ENCODE measurements at regions not wholly inside any gene's neighbourhood (a gene's known extent, or its start where the extent isn't known, plus 50 kb on each side); places are given as distances from the start of the nearest gene placed in this dataset.

DNA sequence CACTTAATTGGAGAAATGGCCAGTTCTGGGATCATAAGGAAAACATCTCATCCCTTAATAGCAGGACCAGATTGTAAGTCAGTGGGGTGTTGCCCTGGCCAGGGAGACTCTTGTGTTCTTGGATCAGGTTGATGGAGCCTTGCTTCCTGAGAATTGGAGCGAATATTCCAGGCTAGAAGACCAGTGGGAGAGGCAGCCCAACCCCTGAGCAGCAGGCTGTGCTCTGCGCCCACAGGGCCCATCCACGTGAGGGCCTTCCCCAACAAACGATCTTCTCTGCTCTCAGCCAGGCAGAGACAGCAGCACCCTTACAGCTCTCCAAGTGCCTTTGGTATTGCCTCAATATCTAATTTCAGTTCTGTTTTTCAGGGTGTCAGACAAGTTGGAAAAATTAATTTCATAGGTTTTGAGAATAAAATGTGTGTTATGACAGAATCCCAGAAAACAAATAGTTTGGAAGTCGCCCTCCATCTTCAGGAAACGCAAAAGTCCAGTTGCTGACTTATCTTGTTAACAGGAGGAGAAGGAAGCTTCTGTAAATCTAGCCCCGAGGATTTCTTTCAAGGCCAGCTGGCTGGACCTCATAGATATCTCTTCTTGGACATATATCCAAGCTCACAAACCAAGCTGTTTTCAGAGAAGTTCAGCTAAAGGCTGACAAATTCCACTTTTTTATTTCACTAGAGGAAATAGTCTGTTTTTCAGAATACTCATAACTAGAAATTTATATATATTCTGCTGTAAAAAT, 105.5 kb downstream of the COPS8 start:
- H3K9ac ChIP-seq (ENCODE audit: low read depth, low read length), result no peak overlapping the region
- no peak overlapping the region for H3K27ac ChIP-seq (ENCODE audit: low read length)
- H3K27me3 ChIP-seq (ENCODE audit: insufficient read depth, low read length), result no peaks in the 10 kb centered on the region
- H3K36me3 ChIP-seq (ENCODE audit: insufficient read depth, low read depth, low read length), result no peaks in the 10 kb centered on the region
- H3K4me1 ChIP-seq (ENCODE audit: insufficient read depth, low read length), result no peaks in the 10 kb centered on the region
- H3K9me3 ChIP-seq (ENCODE audit: insufficient read depth, low read depth, low read length), result no peaks in the 10 kb centered on the region
- no peak overlapping the region for H3K4me3 ChIP-seq (ENCODE audit: low read length)

DNA sequence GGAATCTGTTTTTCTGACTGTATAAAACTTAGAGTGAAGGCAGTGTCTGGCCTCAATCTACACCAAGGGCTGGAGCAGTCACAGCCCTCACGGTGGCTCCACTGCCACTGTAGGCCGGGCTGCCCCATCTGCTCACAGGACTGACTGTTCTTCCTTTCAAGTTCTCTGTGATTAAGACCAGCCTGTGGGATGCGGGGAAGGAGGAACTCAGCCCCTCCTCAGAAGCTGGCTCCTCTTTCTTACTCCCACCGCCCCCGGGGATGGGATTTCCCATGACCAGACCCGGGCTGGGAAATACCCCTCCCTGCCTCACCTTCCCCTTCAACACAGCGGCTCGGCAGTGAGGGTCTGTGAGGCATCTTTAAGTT, 106.0 kb downstream of the COPS8 start:
- no peak overlapping the region for H3K27ac ChIP-seq (ENCODE audit: low read length)

DNA sequence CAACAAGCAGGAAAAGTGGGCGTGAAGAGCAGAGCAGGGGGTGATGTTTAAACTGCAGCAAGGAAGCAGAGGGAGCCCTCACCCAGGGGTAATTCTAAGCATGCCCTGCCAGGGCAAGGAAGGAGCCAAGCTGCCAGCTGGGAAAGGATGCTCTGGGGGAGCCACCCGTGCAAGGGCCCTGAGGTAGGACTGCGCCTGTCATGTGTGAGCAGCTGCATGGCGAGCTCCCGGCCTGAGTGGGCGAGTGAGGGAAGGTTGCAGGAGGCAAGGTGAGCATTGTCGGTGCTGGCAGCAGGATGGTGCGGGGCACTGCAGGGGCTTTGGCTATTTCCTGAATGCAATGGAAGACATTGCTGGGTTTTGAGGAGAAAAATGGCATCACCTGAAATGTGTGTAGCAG, 107.2 kb downstream of the COPS8 start:
- no peaks in the 10 kb centered on the region for H3K9me3 ChIP-seq (ENCODE audit: insufficient read depth, low read depth, low read length)
- H3K4me3 ChIP-seq (ENCODE audit: low read length), result no peak overlapping the region
- H3K4me1 ChIP-seq (ENCODE audit: insufficient read depth, low read length), result peaks cover 12% of the 10 kb centered on the region
- H3K9ac ChIP-seq (ENCODE audit: low read depth, low read length), result no peak overlapping the region
- no peaks in the 10 kb centered on the region for H3K36me3 ChIP-seq (ENCODE audit: insufficient read depth, low read depth, low read length)
- no peak overlapping the region for H3K27ac ChIP-seq (ENCODE audit: low read length)
- no peaks in the 10 kb centered on the region for H3K27me3 ChIP-seq (ENCODE audit: insufficient read depth, low read length)

More for the DNA sequence above, 106.0 kb downstream of the COPS8 start:
- Histone ChIP-seq H3K9me3 (ENCODE audit: insufficient read depth, low read depth, low read length) (no peaks in the 10 kb centered on the region), H3K36me3 (ENCODE audit: insufficient read depth, low read depth, low read length) (no peaks in the 10 kb centered on the region), H3K27me3 (ENCODE audit: insufficient read depth, low read length) (no peaks in the 10 kb centered on the region), H3K4me1 (ENCODE audit: insufficient read depth, low read length) (peaks cover under 1% of the 10 kb centered on the region; the same call in 1 of the 2 replicates), H3K4me3 (ENCODE audit: low read length) (no peak overlapping the region), H3K9ac (ENCODE audit: low read depth, low read length) (no peak overlapping the region)

DNA sequence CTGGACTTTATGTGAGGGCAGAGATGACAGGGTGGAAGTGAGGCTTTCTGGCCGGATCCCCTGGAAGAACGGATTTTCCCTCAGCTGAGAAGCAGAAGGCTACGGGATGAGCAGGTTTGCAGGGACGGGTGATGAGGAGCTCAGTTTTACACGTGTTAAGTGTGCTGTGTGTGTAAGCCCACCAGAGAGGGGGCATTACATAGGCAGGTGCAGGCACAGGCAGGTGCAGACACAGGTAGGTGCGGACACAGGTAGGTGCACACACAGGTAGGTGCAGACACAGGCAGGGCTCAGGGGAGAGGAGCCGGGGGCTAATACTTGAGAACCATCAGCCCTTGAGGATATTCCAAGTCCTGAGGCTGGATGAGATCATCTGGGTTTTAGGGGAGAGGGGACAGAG, 107.7 kb downstream of the COPS8 start:
- peaks cover 18% of the 10 kb centered on the region for H3K4me1 ChIP-seq (ENCODE audit: insufficient read depth, low read length)
- H3K27ac ChIP-seq (ENCODE audit: low read length), result no peak overlapping the region
- H3K36me3 ChIP-seq (ENCODE audit: insufficient read depth, low read depth, low read length), result no peaks in the 10 kb centered on the region
- no peak overlapping the region for H3K9ac ChIP-seq (ENCODE audit: low read depth, low read length)
- H3K27me3 ChIP-seq (ENCODE audit: insufficient read depth, low read length), result no peaks in the 10 kb centered on the region
- no peaks in the 10 kb centered on the region for H3K9me3 ChIP-seq (ENCODE audit: insufficient read depth, low read depth, low read length)
- no peak overlapping the region for H3K4me3 ChIP-seq (ENCODE audit: low read length)

DNA sequence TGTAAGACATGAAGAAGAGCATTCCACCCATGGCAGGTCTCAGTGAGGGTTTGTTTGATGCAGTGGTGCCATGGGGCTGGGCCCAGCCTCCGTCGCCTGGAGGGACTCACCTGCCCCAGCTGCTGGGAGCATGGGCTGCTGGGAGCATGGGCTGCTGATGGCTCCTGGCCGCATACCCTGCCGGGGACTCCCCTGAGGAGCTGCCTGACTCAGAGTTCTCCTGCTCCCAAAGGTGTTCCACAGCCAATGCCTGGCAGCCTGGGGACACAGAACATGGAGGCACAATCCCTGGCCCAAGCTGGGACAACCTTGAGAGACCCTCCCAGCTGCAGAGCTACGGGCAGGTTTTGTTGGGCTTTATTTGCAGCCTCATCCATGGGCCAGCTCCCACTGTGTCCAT, 108.4 kb downstream of the COPS8 start:
- H3K9ac ChIP-seq (ENCODE audit: low read depth, low read length), result no peak overlapping the region
- H3K4me3 ChIP-seq (ENCODE audit: low read length), result no peak overlapping the region
- no peaks in the 10 kb centered on the region for H3K36me3 ChIP-seq (ENCODE audit: insufficient read depth, low read depth, low read length)
- no peaks in the 10 kb centered on the region for H3K27me3 ChIP-seq (ENCODE audit: insufficient read depth, low read length)
- H3K27ac ChIP-seq (ENCODE audit: low read length), result no peak overlapping the region
- peaks cover 24% of the 10 kb centered on the region for H3K4me1 ChIP-seq (ENCODE audit: insufficient read depth, low read length)
- H3K9me3 ChIP-seq (ENCODE audit: insufficient read depth, low read depth, low read length), result no peaks in the 10 kb centered on the region

DNA sequence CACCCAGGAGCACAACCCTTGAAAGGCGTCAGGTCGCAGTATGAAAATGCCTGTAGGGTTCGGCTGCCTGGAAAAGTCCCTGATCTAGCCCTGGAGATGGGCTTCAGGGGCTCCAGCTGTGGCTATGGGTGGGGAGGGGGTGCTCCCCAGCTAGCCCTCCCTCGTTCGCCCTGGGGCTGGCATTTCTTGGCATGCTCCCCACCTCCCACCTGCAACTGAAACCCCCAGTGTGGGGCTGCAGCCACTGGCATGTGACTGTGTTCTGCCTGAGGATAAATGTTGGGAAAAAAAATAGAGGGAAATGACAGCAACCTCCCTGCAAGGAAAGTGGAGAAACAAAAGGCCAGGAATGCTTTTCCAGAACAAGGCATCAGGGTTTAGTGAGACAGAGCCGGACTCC, 109.2 kb downstream of the COPS8 start:
- H3K27ac ChIP-seq (ENCODE audit: low read length), result no peak overlapping the region
- H3K27me3 ChIP-seq (ENCODE audit: insufficient read depth, low read length), result no peaks in the 10 kb centered on the region
- no peak overlapping the region for H3K9ac ChIP-seq (ENCODE audit: low read depth, low read length)
- peaks cover 30% of the 10 kb centered on the region for H3K4me1 ChIP-seq (ENCODE audit: insufficient read depth, low read length)
- H3K36me3 ChIP-seq (ENCODE audit: insufficient read depth, low read depth, low read length), result no peaks in the 10 kb centered on the region
- no peaks in the 10 kb centered on the region for H3K9me3 ChIP-seq (ENCODE audit: insufficient read depth, low read depth, low read length)
- H3K4me3 ChIP-seq (ENCODE audit: low read length), result no peak overlapping the region

DNA sequence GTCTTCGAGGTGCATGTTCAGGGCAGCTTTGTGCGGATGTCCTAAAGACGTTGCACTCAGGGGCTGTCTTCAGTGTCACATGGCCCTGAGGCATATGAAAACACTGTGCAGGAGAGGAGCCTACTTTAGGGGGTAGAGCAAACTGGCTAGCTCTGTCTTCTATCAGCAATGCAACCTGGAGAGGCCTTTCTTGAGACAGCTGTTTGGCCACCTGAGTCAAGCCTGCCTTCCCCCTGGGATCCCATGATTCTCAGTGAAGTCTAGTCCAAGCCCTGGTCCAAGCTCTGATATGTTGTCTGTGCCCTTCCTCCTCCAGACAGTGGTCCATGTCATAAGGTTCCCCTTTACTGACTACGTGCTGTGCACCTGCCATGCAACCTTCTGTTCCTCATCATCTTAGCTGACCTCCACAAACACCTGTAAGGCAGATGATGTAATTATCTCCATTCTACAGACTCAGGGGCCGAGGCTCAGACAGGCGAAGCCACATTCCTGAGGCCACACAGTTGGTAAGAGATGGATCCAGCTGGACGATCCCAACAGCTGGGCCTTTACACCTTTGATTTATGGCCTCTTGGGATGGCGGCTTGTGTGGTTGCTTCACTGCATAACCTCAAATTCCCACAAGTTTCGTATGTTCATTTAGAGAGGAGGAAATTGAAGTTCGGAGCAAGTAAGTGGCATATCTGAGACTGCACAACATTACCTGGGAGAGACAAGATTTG, 109.9 kb downstream of the COPS8 start:
- Histone ChIP-seq H3K9ac (ENCODE audit: low read depth, low read length) (no peak overlapping the region), H3K4me1 (ENCODE audit: insufficient read depth, low read length) (peaks cover 30% of the 10 kb centered on the region), H3K4me3 (ENCODE audit: low read length) (no peak overlapping the region), H3K9me3 (ENCODE audit: insufficient read depth, low read depth, low read length) (peaks cover 3% of the 10 kb centered on the region; the same call in 1 of the 2 replicates), H3K36me3 (ENCODE audit: insufficient read depth, low read depth, low read length) (no peaks in the 10 kb centered on the region), H3K27ac (ENCODE audit: low read length) (no peak overlapping the region), H3K27me3 (ENCODE audit: insufficient read depth, low read length) (no peaks in the 10 kb centered on the region)

DNA sequence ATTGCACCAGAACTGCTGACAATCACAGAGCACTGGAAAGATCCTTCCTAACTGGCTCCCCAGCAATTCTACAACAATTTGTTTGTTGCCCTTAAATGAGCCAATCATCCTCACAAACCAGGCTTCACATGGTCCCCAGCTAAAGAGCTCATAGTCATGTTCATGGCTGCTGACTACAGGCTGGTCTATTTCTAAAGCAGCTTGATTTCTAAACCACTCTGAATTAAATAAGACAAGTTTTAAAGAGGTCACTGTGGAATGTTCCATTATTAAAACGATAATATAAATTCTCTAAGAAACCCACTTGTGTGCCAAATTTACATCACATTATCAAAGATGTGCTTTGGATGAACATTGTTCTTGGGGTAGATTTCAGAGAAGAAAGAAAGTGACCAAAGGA, 110.7 kb downstream of the COPS8 start:
- peaks cover 3% of the 10 kb centered on the region; the same call in 1 of the 2 replicates for H3K9me3 ChIP-seq (ENCODE audit: insufficient read depth, low read depth, low read length)
- no peak overlapping the region for H3K4me3 ChIP-seq (ENCODE audit: low read length)
- no peak overlapping the region for H3K9ac ChIP-seq (ENCODE audit: low read depth, low read length)
- no peaks in the 10 kb centered on the region for H3K36me3 ChIP-seq (ENCODE audit: insufficient read depth, low read depth, low read length)
- H3K27ac ChIP-seq (ENCODE audit: low read length), result no peak overlapping the region
- H3K27me3 ChIP-seq (ENCODE audit: insufficient read depth, low read length), result no peaks in the 10 kb centered on the region
- peaks cover 33% of the 10 kb centered on the region for H3K4me1 ChIP-seq (ENCODE audit: insufficient read depth, low read length)

DNA sequence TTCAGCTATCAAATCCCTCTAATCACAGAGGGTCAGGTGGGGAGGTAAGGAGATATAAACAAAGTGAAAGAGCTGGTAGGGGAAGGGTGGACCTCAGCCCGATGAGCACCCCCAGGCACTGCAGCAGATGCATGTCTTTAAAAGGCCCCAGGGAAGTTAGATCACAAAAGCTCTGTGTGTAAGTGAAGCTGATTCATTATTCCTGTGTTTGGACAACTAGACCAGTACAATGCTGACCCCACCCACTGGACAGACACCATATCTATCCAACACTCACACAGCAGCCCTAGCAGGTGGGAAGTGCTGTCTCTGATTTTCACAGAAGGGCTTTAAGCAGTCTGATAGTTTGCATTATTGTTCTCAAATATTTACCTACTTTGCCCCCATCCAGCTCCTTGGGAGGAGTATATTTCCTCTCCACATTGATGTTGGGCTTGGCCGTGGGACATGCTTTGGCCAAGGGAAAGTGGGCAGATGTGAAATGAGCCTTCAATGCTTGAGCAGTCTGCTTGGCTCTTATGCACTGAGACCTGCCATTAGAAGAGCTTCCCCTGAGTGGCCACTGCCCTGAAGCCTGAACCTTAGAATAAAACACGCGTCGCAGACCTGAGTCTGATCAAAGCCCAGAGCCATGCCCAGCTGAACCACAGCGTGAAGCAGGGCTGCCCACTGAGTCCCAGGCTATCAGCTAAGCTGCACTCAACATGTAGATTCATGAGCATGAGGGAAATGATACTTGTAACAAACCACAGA, 111.4 kb downstream of the COPS8 start:
- Histone ChIP-seq H3K9me3 (ENCODE audit: insufficient read depth, low read depth, low read length) (peaks cover 3% of the 10 kb centered on the region; the same call in 1 of the 2 replicates), H3K4me1 (ENCODE audit: insufficient read depth, low read length) (peaks cover 33% of the 10 kb centered on the region), H3K4me3 (ENCODE audit: low read length) (no peak overlapping the region), H3K27me3 (ENCODE audit: insufficient read depth, low read length) (no peaks in the 10 kb centered on the region), H3K36me3 (ENCODE audit: insufficient read depth, low read depth, low read length) (no peaks in the 10 kb centered on the region), H3K27ac (ENCODE audit: low read length) (no peak overlapping the region), H3K9ac (ENCODE audit: low read depth, low read length) (no peak overlapping the region)

DNA sequence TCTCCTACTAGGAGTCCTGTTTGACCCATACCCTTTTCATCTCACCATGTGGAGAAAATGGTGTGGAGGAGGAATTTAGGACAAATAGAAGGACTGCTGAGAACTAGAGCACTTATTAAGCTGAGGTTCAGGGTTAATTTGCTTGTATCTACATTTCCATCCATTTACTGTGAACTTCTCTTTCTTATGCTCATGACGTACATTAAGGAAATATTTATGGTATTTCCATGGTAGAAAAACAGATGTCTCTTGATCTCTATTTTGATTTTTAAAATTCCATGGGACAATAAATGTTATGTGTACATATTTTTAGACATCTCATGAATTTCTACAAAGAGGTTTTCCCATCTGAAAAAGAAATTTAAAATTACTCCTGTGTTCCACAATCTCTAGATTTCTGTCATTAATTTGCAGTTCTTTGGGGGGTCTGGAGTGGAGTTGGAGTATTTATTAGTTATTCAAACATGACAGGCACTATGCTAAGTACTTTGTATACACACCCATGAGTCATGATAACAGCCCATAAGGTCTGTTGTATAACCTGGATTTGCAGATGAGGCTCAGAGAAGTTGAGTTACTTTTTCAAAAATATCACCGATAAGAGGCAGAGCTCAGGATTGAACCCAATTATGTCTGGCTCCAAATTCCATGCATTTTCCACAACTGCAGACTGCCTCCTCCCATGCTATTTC, 112.6 kb downstream of the COPS8 start:
- Histone ChIP-seq H3K9ac (ENCODE audit: low read depth, low read length) (peak overlapping the region; percentile 52; the same call in 1 of the 2 replicates), H3K27me3 (ENCODE audit: insufficient read depth, low read length) (no peaks in the 10 kb centered on the region), H3K4me3 (ENCODE audit: low read length) (peak overlapping the region; percentile 30; the same call in 1 of the 2 replicates), H3K36me3 (ENCODE audit: insufficient read depth, low read depth, low read length) (no peaks in the 10 kb centered on the region), H3K9me3 (ENCODE audit: insufficient read depth, low read depth, low read length) (peaks cover 3% of the 10 kb centered on the region; the same call in 1 of the 2 replicates), H3K4me1 (ENCODE audit: insufficient read depth, low read length) (peaks cover 33% of the 10 kb centered on the region), H3K27ac (ENCODE audit: low read length) (peak overlapping the region; percentile 87)

DNA sequence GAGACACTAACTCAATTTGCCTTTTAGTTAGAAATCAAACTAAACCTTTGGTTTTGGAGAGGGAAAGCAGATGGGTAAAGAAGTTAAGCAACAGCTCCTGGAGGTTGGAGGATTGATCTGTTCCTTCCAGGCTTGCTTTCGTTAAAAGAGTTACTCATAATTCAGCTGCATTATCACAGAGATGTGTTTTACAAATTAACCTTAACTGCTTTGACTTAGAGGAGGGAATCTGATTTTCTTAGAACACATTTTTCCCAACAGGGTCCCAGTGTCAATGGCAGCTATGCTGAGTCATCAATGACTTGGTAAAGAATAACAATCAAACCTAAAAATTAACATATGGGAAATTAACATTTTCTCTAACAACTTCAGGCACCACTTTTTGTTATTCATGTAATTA, 113.4 kb downstream of the COPS8 start:
- no peaks in the 10 kb centered on the region for H3K36me3 ChIP-seq (ENCODE audit: insufficient read depth, low read depth, low read length)
- H3K4me1 ChIP-seq (ENCODE audit: insufficient read depth, low read length), result peaks cover 33% of the 10 kb centered on the region
- H3K9ac ChIP-seq (ENCODE audit: low read depth, low read length), result peak overlapping the region; percentile 52; the same call in 1 of the 2 replicates
- peaks cover 3% of the 10 kb centered on the region; the same call in 1 of the 2 replicates for H3K9me3 ChIP-seq (ENCODE audit: insufficient read depth, low read depth, low read length)
- H3K27ac ChIP-seq (ENCODE audit: low read length), result peak overlapping the region; percentile 87
- no peak overlapping the region; the same call in 1 of the 2 replicates for H3K4me3 ChIP-seq (ENCODE audit: low read length)
- H3K27me3 ChIP-seq (ENCODE audit: insufficient read depth, low read length), result no peaks in the 10 kb centered on the region

Measured in iPS-20b (cell line).